ENCODE measurements at regions not wholly inside any gene's neighbourhood (a gene's known extent, or its start where the extent isn't known, plus 50 kb on each side); places are given as distances from the start of the nearest gene placed in this dataset.

- peaks cover 10 to 38% (median 25%) of the 10 kb centered on the region in 5 donors for H3K27me3 Mint-ChIP-seq
- ATAC-seq (no peak), DNase-seq (no peak)
- POLR2A ChIA-PET = no interaction called here
- H3K36me3 Mint-ChIP-seq = peaks cover 0 to 9% (median 0%) of the 10 kb centered on the region in 3 donors
- no peak overlapping the region for H3K27ac Mint-ChIP-seq
- no peaks in the 10 kb centered on the region for H3K4me1 Mint-ChIP-seq
- peaks cover 0 to 4% (median 0%) of the 10 kb centered on the region in 9 donors for H3K9me3 Mint-ChIP-seq
- no peak overlapping the region for H3K4me3 Mint-ChIP-seq
Measured at GRCh38 chr5:172505403-172505759, 51.1 kb upstream of the SH3PXD2B start.

DNA sequence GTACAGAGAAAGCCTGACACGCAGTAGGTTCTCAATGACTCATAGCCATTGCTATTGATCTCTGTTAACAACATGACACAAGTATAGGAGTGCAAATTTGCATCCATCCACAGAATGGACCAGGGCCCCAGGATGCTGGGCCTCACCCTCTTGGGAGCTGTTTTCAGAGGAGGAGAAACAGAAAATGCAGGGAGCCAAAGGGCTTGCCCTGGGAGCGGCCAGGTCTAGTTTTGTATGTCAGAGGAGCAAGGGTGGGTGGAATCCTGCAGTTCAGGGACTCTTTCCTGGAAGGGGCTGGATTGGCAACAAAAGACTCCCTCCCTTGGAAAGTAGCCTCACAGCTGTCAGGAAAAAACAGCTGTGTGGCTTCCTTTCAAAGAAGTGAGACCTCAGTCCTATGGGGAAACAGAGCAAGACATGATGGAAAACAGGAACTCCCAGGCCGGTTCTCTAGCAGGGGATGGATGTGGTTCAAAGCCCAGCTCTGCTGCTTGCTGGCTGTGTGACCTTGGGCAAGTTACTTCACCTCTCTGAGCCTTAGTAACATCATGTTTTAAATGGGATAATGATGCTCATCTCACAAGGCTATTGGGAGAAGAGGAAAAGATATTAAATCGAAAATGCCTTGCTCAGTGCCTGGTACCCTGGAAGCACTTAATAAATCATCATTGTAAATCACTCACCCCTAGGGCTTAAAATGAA lies 50.5 kb upstream of the SH3PXD2B start:
- Mint-ChIP-seq H3K4me3 (no peak overlapping the region), H3K9me3 (no peaks in the 10 kb centered on the region), H3K4me1 (no peaks in the 10 kb centered on the region), H3K27ac (no peak overlapping the region), H3K36me3 (peaks cover 0 to 8% (median 0%) of the 10 kb centered on the region in 3 donors), H3K27me3 (peaks cover 8 to 38% (median 25%) of the 10 kb centered on the region in 5 donors)
- ATAC-seq (no peak), DNase-seq (no peak)
- POLR2A ChIA-PET = no interaction called here

DNA sequence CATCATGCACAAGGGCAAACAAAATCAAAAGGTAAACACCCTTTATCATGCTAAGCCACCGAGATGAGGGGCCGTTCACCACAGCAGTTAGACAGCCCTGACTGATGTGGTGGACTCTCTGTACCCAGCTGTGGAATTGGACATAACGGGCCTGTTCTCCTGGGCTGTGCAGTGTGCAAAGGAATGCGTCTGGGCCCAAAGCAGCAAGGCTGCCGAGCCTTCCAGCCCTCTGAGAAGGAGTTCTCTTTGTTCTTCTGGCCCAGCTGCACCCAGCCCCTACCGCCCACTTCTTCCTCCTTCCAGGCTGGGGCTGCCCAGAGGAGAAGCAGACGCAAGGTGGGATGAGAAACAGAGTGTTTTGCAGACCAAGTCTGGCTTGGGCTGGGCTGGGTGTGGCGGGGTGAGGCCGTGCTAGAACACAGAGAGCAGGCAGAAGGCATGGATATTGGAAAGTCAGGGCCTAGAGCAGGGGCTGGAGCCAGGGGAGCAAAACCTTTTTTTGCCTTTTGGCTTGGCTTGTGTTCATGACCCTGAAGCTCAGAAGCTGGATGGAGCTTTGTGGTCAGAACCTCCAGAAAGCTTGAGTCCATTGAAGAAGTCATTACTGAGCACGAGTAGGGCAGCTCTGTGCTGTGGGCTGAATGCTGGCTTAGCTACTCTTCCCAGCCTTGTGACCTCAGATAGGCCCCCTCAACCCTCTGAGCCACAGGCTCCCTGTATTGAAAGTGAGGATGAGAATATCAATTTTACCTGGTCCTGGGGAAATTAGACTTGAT lies 49.8 kb upstream of the SH3PXD2B start:
- POLR2A ChIA-PET = no interaction called here
- no peak for ATAC-seq
- Mint-ChIP-seq H3K27ac (no peak overlapping the region), H3K36me3 (peaks cover 0 to 8% (median 0%) of the 10 kb centered on the region in 3 donors), H3K4me3 (no peak overlapping the region), H3K27me3 (peaks cover 4 to 36% (median 22%) of the 10 kb centered on the region in 5 donors), H3K4me1 (no peaks in the 10 kb centered on the region), H3K9me3 (no peaks in the 10 kb centered on the region)
- DNase-seq = no peak

Data from naive thymus-derived CD8-positive, alpha-beta T cell (primary cell).